Cardiac muscle cell (in vitro differentiated cells and primary cell): ENCODE measurements at regions not wholly inside any gene's neighbourhood (a gene's known extent, or its start where the extent isn't known, plus 50 kb on each side); places are given as distances from the start of the nearest gene placed in this dataset.

Source experiments
- DNase-seq, 2 donors: peaks; one replicate each; pipeline versions ENCODE4 v3.0.0 to v3.0.0-alpha.2; 2010 to 2017; ENCODE audit warnings: low read depth in 1 of 2, low spot score in 1 of 2
- H3K27ac ChIP-seq: fragments of 200-600 bp; sonication (generic); 2 replicates; pipeline ENCODE4 v1.5.1; 2016
- H3K27me3 ChIP-seq: fragments of 200-600 bp; sonication (generic); 2 replicates; pipeline ENCODE4 v1.6.0; 2016; ENCODE audit warnings: control low read depth
- H3K36me3 ChIP-seq: fragments of 200-600 bp; sonication (generic); 2 replicates; pipeline ENCODE4 v1.5.1; 2016; ENCODE audit warnings: control low read depth
- H3K4me1 ChIP-seq: fragments of 200-600 bp; sonication (generic); 2 replicates; pipeline ENCODE4 v1.8.1; 2017; ENCODE audit warnings: low read depth, mild to moderate bottlenecking, mixed run types
- H3K4me3 ChIP-seq: fragments of 200-600 bp; sonication (generic); 2 replicates; pipeline ENCODE4 v1.5.1; 2016; ENCODE audit warnings: mild to moderate bottlenecking
- H3K9me3 ChIP-seq: fragments of 200-600 bp; sonication (generic); 2 replicates; pipeline ENCODE4 v1.5.1; 2017; ENCODE audit warnings: low read depth, mild to moderate bottlenecking, control low read depth
- TF ChIP-seq, protein P1 (sequence below): IDR thresholded peaks from 2 replicates; pipeline ENCODE4 v1.5.1; 2012; ENCODE audit warnings: low read depth, mild to moderate bottlenecking, low read length

DNA sequence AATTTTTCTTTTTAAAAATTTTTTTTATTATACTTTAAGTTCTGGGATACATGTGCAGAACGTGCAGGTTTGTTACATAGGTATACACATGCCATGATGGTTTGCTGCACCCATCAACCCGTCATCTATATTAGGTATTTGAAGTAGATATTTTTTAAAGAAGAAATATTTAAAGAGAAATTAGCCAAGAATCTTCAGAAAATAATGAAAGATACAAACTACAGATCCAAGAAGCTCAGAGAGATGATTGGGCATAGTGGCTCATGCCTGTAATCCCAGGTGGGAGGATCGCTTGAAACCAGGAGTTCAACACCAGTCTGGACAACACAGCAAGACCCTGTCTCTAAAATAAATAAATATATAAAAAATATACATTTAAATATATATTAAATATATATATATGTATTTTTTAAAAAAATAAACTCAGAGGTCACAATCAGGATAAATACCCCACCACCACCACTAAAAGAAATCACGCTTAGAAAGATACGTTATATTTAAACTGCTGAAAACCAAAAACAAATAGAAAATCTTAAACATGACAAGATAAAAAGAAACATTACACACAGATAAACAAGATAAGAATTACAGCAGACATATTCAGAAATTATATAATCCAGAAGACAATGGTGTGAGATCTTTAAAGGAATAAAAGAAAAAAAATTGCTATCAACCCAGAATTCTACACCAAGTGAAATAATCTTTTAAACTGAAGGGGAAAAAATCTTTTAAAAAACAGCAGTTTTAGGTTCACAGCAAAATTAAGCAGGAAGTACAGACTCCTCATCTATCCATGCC is 57.5 kb downstream of the CSF2 start:
- TF ChIP-seq, protein P1, sequence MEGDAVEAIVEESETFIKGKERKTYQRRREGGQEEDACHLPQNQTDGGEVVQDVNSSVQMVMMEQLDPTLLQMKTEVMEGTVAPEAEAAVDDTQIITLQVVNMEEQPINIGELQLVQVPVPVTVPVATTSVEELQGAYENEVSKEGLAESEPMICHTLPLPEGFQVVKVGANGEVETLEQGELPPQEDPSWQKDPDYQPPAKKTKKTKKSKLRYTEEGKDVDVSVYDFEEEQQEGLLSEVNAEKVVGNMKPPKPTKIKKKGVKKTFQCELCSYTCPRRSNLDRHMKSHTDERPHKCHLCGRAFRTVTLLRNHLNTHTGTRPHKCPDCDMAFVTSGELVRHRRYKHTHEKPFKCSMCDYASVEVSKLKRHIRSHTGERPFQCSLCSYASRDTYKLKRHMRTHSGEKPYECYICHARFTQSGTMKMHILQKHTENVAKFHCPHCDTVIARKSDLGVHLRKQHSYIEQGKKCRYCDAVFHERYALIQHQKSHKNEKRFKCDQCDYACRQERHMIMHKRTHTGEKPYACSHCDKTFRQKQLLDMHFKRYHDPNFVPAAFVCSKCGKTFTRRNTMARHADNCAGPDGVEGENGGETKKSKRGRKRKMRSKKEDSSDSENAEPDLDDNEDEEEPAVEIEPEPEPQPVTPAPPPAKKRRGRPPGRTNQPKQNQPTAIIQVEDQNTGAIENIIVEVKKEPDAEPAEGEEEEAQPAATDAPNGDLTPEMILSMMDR = no peak
- Histone ChIP-seq H3K27ac (no peak overlapping the region), H3K4me3 (no peak overlapping the region), H3K27me3 (no peaks in the 10 kb centered on the region), H3K36me3 (no peaks in the 10 kb centered on the region), H3K4me1 (no peaks in the 10 kb centered on the region), H3K9me3 (no peaks in the 10 kb centered on the region)
- DNase-seq = no peak

DNA sequence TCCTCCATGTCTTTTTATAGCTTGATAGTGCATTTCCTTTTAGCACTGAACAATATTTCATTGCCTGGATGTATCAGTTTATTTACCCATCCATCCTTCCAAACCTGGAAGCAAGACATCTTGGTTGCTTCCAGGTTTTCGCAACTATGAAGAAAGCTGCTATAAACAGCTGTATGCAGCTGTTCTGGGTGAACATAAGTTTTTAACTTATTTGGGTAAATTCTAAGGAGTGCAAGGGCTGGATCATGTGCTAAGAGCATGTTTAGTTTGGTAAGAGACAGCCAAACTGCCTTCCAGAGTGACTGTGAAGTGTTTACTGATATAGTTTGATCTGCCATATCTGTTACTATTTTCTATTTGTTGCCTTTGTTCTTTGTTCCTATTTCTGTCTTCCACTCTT is 58.5 kb downstream of the CSF2 start:
- DNase-seq = no peak
- Histone ChIP-seq H3K27me3 (no peaks in the 10 kb centered on the region), H3K4me1 (no peaks in the 10 kb centered on the region), H3K4me3 (no peak overlapping the region), H3K27ac (no peak overlapping the region), H3K9me3 (no peaks in the 10 kb centered on the region), H3K36me3 (no peaks in the 10 kb centered on the region)
- TF ChIP-seq, protein P1 = no peak

DNA sequence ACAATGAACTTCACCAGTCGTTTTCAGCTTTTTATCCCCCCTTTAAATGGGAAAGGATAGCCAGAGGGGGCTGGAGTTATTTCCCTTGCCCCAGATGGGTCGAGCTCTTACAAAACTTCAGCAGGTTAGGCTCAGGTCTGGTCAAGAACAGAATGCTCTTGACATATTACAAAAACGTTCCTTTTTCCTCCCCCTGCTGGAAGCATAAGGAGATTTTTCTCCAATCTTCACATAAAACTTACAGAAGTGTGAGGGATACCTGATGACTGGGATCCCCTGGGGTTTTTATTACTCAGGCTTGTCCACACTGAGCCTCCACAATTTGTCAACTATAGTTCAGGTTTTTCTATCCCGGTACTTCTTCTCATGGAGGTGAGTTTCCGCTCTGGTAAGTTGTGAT is 60.8 kb downstream of the CSF2 start:
- Histone ChIP-seq H3K9me3 (no peaks in the 10 kb centered on the region), H3K36me3 (no peaks in the 10 kb centered on the region), H3K27me3 (no peaks in the 10 kb centered on the region), H3K4me3 (no peak overlapping the region), H3K4me1 (no peaks in the 10 kb centered on the region), H3K27ac (no peak overlapping the region)
- DNase-seq = peak in 1 of 2 donors; percentile 40
- TF ChIP-seq, protein P1 = peak; percentile 42

DNA sequence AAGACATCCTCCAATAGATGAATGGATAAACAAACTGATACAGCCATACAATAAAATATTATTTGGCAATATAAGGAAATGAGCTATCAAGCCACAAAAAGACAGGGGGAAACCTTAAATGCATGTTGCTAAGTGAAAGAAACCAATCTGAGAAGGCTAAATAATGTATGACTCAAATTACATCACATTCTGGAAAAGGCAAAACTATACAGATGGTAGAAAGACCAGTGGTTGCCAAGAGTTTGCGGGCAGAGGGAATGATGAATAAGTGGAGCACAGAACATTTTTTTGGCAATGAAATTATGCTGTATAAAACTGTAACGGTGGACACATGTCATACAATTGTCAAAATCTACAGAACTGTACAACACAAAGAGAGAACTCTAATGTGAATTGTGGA is 63.3 kb downstream of the CSF2 start:
- TF ChIP-seq, protein P1 = no peak
- peak in 1 of 2 donors; percentile 91 for DNase-seq

DNA sequence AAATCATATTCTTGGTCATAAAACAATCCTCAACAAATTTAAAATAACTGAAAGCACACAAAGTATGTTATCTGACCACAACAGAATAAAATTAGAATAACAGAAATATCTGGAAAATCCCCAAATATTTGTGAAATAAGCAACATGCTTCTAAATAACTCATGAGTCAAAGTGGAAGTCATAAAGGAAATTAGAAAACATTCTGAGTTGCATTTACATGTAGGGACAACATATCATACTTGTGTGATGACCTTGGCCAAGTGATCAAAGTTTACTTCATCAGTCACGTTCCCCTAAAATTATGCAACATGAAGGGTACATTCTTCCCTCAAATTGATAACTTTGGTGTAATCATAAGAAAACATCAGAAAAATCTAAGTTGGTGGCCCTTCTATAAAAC is 64.7 kb downstream of the CSF2 start:
- no peak overlapping the region for H3K4me3 ChIP-seq
- no peaks in the 10 kb centered on the region for H3K4me1 ChIP-seq

More for the DNA sequence above, 63.3 kb downstream of the CSF2 start:
- H3K27ac ChIP-seq = no peak overlapping the region
- H3K4me1 ChIP-seq = no peaks in the 10 kb centered on the region
- H3K4me3 ChIP-seq = no peak overlapping the region
- H3K27me3 ChIP-seq = no peaks in the 10 kb centered on the region
- H3K9me3 ChIP-seq = no peaks in the 10 kb centered on the region
- H3K36me3 ChIP-seq = no peaks in the 10 kb centered on the region

More for the DNA sequence above, 64.7 kb downstream of the CSF2 start:
- DNase-seq = peak in 1 of 2 donors; percentile 56
- no peaks in the 10 kb centered on the region for H3K27me3 ChIP-seq
- no peaks in the 10 kb centered on the region for H3K9me3 ChIP-seq
- no peak overlapping the region for H3K27ac ChIP-seq
- TF ChIP-seq, protein P1 = no peak
- H3K36me3 ChIP-seq = no peaks in the 10 kb centered on the region
